Fibroblast of villous mesenchyme (primary cell): ENCODE measurements at regions not wholly inside any gene's neighbourhood (a gene's known extent, or its start where the extent isn't known, plus 50 kb on each side); places are given as distances from the start of the nearest gene placed in this dataset.
"Not testable (repeated sequence)": the region's sequence is repeated elsewhere in the genome, so short reads cannot be mapped to it uniquely, and the experiment has no call there.

ENCODE experiments used
- DNase-seq: peaks from one replicate; pipeline ENCODE4 v3.0.0-alpha.2; 2010; ENCODE audit warnings: low read depth
- H3K4me3 ChIP-seq: 2 replicates; pipeline ENCODE4 v1.5.1; 2011; ENCODE audit warnings: low read depth, mild to moderate bottlenecking, low read length
- CTCF ChIP-seq: IDR thresholded peaks from 2 replicates; pipeline ENCODE4 v1.5.1; 2012; ENCODE audit warnings: low read depth, mild to moderate bottlenecking, low read length; ENCODE audit not compliant: insufficient read depth

GRCh38 chr5:63025679-63026078 is 447.1 kb downstream of the LRRC70 start:
- no peak for TF ChIP-seq CTCF
- no peak overlapping the region for H3K4me3 ChIP-seq
- DNase-seq: peak; percentile 4

- no peak for DNase-seq
- no peak overlapping the region for H3K4me3 ChIP-seq
- TF ChIP-seq CTCF: no peak
Observed at GRCh38 chr5:63022403-63022802, 443.8 kb downstream of the LRRC70 start.

- no peak overlapping the region for H3K4me3 ChIP-seq
- TF ChIP-seq CTCF: no peak
- no peak for DNase-seq
Observed at GRCh38 chr5:63011158-63011557, 432.5 kb downstream of the LRRC70 start.

GRCh38 chr5:63008195-63008594 is 429.6 kb downstream of the LRRC70 start:
- no peak for DNase-seq
- TF ChIP-seq CTCF: no peak
- no peak overlapping the region for H3K4me3 ChIP-seq

GRCh38 chr5:62994842-62995241 is 416.2 kb downstream of the LRRC70 start:
- H3K4me3 ChIP-seq, DNase-seq: not testable (repeated sequence)

- DNase-seq: no peak
- TF ChIP-seq CTCF: no peak
Observed at GRCh38 chr5:62985749-62986148, 407.1 kb downstream of the LRRC70 start.

GRCh38 chr5:62982348-62982747 is 403.7 kb downstream of the LRRC70 start:
- DNase-seq: no peak
- no peak for TF ChIP-seq CTCF
- no peak overlapping the region for H3K4me3 ChIP-seq

More at GRCh38 chr5:62985749-62986148, 407.1 kb downstream of the LRRC70 start:
- H3K4me3 ChIP-seq: no peak overlapping the region
